Activated CD4-positive, alpha-beta T cell treated with anti-CD3 and anti-CD28 coated beads, Interleukin-2, amount 50 U/mL, for 16 hours (primary cell): ENCODE measurements at regions not wholly inside any gene's neighbourhood (a gene's known extent, or its start where the extent isn't known, plus 50 kb on each side); places are given as distances from the start of the nearest gene placed in this dataset.
A peak's percentile ranks its signal among the peaks of the same experiment; 100 is the strongest.
"Not testable (repeated sequence)": the region's sequence is repeated elsewhere in the genome, so short reads cannot be mapped to it uniquely, and the experiment has no call there.

Source experiments
- DNase-seq: peaks from one replicate; pipeline ENCODE4 v3.0.0-alpha.2; 2020

- DNase-seq: no peak
These were observed 163.2 kb upstream of the P2RY1 start for GRCh38 chr3:152671446-152672319.

DNA sequence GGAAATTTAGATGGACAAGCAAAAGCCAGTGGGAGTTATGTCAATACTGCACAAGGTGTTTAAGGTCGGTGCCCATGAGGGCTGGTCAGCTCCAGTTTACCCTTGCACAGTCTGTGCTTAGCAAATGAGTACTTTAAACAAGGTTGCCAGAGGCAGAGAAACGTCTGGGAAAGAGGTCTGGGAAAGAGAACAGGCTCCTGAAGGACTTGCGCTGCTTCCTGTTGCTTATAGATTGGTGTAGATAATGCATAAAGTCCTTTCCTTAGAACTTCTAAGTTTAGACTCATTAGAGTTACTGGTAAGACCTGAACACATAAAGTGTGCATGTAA is 162.6 kb upstream of the P2RY1 start:
- DNase-seq: no peak

- no peak for DNase-seq
These were observed 158.0 kb upstream of the P2RY1 start for GRCh38 chr3:152676810-152677379.

DNA sequence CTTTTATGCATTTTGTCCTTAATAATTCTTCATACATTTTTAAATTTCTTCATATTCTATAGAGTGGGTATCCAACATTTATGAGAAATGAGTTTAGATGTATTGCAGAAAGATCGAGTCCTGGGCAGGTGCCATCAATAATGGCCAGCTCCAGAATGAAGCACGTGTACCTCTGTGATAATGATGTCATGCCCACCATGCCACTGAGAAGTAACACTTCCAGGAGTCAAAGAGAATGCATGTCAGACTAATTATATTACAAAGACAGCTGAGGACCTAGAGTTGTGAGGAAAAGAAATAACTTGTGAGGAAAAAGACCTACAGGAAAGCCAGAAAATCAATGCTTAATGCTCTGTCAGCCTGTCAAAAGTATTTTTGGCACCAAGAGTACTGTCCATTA is 157.4 kb upstream of the P2RY1 start:
- no peak for DNase-seq

GRCh38 chr3:152682477-152682876 is 152.5 kb upstream of the P2RY1 start:
- DNase-seq: no peak

- DNase-seq: no peak
These were observed 151.4 kb upstream of the P2RY1 start for GRCh38 chr3:152683521-152683999.

- no peak for DNase-seq
These were observed 150.7 kb upstream of the P2RY1 start for GRCh38 chr3:152684279-152684678.

DNA sequence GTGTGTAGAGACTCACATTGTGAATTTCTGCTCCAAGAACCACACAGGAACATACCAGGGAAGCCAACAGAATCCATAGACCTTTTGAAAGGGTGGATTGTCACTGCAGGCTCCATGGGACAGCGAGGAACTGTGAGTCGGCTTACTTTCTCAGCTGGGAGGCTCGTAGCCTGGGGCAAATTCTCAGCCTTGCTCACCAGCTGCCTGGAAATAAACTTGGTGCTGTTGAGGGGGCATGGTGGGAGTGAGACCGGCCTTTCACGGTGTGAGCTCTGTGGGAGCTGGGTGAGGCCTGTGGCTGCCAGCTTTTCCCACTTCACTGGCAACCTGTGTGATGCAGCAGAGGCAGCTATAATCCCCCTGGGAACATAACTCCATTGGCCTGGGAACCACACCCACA is 146.6 kb upstream of the P2RY1 start:
- DNase-seq: no peak

GRCh38 chr3:152692326-152692725 is 142.6 kb upstream of the P2RY1 start:
- peak; percentile 6 for DNase-seq

DNA sequence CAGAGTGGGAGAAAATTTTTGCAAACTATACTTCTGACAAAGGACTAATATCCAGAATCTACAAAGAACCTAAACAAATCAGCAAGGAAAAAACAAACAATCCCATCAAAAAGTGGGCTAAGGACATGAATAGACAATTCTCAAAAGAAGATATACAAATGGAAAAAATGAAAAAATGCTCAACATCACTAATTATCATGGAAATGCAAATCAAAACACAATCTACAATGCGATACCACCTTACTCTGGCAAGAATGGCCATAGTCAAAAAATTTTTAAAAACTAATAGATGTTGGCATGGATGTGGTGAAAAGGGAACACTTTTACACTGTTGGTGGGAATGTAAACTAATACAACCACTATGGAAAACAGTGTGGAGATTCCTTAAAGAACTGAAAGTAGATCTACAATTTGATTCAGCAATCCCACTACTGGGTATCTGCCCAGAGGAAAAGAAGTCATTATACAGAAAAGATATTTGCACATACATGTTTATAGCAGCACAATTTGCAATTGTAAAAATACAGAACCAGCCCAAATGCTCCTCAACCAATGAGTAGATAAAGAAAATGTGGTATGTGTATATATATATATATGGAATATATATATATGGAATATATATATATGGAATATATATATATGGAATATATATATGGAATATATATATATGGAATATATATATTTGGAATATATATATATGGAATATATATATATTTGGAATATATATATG is 141.2 kb upstream of the P2RY1 start:
- not testable (repeated sequence) for DNase-seq

- DNase-seq: no peak
These were observed 139.1 kb upstream of the P2RY1 start for GRCh38 chr3:152695840-152696239.

GRCh38 chr3:152696962-152697361 is 138.0 kb upstream of the P2RY1 start:
- DNase-seq: no peak

DNA sequence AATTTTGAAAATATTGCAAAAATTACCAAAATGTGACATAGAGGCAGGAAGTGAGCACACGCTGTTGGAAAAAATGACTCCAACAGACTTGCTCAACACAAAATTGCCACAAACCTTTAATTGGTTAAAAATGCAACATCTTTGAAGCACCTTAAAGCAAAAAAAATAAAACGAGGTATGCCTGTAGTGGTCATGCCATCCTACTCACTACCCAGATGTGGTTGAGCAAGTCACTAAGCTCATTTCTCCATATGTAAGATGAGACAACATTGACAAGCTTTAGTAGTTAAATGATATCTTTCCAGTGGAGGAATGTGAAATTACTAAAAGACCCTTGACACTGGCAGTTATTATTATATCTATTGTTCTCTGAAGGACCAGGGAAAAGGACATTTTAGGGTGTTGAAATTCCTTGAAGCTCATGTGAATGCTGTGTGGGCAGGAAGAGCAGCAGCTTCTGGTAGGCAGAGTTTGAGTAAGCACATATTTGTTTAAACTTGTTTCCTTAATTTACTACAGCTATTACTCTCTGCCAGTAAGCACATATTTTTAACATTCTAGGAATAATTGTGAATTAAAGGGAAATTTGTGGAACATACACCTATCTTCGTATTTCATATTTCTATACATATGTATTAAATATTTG is 131.6 kb upstream of the P2RY1 start:
- no peak for DNase-seq

DNA sequence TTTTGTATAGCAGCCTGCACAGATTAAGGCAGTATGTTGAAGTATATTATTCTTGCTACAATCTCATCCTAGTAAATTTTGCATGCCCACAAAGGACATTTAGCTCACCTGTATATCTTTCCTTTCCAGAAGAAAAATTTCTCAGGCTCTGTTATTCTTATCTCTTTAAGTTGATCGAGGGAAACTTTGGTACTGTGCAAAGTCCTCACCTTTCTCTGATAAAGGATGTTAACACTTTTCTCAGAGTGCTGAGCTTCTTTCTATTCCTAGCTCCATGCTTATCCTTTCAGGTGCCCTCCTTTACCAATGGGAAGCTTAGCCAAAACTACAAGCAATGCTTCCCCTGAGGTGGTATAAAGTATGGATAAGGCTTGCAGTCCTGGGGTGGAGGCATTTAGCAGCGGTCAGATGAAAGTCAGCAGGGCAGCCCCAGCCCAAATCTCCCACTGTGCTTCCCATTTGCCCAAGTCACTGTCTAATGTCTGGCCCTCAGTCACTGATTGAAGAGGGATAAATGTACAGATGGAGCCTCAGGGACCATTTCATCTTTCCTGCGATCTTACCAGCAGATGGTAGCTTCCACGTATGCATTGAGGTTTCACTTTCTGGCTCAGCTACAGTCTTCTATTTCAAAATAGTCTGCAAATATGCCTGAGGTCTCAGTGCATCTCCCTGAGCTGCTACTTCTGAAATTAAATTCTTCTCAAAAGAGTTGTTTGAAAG is 127.8 kb upstream of the P2RY1 start:
- DNase-seq: no peak

DNA sequence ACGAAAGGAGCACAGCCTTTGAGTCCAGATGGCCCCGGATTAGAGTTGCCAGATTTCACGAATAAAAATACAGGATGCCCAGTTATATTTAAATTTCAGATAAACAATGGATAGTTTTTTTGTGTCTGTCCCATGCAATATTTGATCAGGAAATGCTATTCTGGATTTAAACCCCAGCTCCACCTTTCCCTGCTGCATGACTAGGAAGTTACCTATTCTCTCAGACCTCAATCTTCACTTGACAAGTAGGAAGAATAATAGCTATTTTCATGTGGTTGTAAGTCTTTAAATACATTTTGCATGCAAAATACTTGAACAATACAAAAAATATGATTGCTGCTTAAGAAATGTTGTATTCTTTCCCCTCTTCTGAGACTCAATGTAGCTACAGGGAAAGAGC is 125.3 kb upstream of the P2RY1 start:
- no peak for DNase-seq

DNA sequence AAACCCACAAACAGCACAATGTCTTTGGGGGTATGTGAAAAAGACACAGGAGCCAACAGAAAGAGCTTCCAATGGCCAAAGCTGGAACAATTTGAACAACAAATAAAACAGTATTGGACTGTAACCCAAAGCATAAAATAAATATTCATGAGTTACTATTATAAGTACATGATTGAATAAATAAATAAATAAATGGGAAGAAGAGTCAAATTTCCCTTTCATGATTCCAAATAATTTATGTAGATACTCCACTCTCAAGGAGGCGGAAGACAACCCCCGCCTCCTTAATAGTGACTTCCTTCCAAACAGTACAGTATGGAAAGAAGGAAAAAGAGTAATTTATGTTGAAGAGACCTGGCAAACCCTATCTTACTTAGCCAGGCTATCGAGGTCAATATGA is 124.4 kb upstream of the P2RY1 start:
- DNase-seq: no peak

GRCh38 chr3:152713989-152714388 is 120.9 kb upstream of the P2RY1 start:
- no peak for DNase-seq

DNA sequence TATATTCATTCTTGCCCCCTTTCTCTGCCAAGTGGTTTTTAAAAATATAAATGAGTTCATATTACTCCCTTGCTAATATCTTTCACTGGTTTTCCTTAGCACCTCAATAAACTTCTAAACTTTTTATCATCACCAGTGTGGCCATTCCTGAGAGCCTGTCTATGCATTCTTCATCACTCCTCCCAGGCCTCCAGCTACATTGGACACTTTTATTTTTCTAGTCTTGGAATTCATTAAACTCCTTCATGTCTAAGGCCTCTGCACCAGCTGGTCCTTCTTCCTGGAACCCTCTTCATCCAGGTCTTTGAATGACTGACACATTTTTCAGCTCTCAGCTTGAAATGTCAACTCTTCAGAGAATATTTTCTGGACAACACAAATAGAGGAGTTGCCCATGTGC is 120.4 kb upstream of the P2RY1 start:
- no peak for DNase-seq

GRCh38 chr3:152717252-152717651 is 117.7 kb upstream of the P2RY1 start:
- no peak for DNase-seq

GRCh38 chr3:152718810-152719209 is 116.1 kb upstream of the P2RY1 start:
- no peak for DNase-seq

- no peak for DNase-seq
These were observed 115.7 kb upstream of the P2RY1 start for GRCh38 chr3:152719264-152719663.

DNA sequence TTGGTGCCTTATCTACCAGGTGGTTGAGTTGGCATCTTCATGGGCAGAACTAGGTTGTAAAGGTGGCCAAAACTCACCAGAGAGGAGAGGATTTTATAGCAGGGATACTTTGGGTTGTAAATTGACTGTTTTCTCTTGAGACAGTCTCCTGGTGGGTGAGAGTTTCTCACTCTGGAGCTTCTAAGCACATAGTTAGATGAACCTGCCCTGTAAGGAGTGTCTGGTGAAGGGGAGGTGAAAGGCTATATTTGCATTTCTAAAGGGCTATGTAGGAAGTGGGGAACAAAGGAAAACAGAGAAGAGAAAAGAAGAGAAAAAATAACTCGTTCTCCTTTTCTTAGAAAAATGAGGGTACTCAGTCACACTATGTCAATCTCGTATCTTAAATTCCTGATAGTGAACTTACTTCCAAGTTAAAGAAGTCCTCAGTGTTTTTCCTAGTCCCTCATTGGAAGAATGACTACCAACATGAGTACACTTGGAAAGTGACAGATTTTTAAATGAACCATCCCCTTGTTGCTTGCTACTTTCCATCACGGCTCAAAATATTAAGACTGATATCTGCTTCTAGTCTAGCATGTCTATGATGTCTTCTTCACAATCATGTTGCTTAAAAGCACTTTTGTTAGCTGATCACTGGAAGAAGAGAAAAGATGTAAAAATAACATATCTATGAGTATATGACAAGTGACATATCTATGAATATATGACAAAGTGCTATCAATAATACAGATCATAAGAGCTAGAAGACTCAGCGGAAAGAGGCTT is 113.8 kb upstream of the P2RY1 start:
- DNase-seq: no peak
